Lung microvascular endothelial cell (primary cell): ENCODE measurements at regions not wholly inside any gene's neighbourhood (a gene's known extent, or its start where the extent isn't known, plus 50 kb on each side); places are given as distances from the start of the nearest gene placed in this dataset.
A peak's percentile ranks its signal among the peaks of the same experiment; 100 is the strongest.
"Not testable (repeated sequence)": the region's sequence is repeated elsewhere in the genome, so short reads cannot be mapped to it uniquely, and the experiment has no call there.

Source experiments
- DNase-seq, 2 donors: peaks; one replicate each; pipeline versions ENCODE4 v3.0.0 to v3.0.0-alpha.2; 2010; ENCODE audit warnings: low read depth in 2 of 2

GRCh38 chr14:83280719-83281118 lies 1747.1 kb upstream of the SEL1L start:
- DNase-seq: no peak

DNA sequence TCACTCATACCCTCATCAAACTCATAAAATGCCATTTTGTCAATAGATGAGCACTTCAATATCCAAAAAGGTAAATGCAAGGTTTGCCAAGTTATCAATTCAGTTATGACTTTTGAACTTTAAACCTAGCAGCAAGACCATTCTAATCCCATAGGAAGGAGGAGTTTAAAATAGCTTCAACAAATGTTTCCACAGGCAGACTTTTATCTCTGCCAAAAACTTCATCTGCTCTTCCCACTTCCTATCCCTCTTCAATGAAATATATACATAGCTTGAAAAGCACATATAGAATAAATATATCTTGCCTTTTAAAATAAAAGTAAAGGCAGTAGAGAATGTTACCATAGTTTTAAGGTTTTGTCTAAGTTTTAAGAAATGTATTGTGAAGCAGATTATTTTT lies 1749.1 kb upstream of the SEL1L start:
- no peak for DNase-seq

- DNase-seq: no peak
These were observed 1753.6 kb upstream of the SEL1L start for GRCh38 chr14:83287300-83287699.

- DNase-seq: no peak
These were observed 1755.7 kb upstream of the SEL1L start for GRCh38 chr14:83289390-83289789.

- no peak for DNase-seq
These were observed 1756.2 kb upstream of the SEL1L start for GRCh38 chr14:83289896-83290295.

DNA sequence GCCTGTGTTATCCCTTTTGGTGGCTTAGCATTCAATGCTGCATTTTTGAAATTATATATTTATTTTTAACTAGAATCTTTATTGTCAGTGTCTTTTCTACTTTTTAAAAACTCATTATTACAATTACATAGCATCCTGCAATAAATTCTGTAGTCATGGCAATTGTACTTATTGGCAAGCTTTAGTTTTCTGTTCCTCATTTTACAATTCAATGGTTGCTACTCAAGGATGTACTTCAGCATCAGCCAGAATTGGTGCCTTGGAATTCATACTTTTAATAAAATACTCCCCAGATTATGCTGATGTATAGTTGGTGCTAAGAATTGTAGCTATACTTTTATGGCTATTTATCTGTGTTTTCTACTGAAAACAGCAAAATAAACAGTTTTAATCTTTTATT lies 1756.8 kb upstream of the SEL1L start:
- DNase-seq: no peak

DNA sequence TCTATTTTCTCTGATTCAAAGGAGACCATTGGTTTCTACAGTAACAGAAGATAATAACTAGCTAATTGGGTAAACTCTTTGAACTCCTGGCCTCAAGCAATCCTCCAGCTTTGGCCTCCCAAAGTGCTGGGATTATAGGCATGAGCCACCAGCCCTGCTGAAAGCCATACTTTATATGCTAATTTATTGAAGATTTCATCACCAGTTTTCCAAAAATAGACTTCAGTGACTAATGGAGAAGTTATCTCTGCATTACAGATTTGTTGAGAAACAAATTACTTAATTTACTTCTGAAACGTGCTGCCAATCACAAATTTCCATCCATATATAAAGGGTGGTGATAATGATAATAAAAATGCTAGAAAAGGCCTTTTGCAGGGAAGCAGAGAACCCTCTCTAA lies 1758.1 kb upstream of the SEL1L start:
- DNase-seq: no peak

DNA sequence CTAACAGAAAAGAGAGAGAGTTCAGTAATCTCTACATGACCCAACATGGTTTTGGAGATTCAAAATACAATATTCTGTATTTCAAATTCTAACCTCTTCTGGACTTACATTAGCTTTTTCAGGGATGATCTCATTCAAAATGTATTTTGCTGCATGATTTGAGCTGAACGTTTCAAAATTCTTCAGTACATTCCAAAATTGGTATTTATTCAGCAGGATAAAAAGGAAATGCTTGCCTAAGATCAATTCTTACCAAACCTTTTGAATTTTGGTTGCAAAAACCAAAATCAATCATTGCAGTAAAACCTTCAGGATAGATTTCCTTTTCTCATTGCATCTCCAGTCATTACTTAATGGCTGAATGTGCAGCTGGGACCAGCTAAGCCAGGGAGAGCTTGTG lies 1761.3 kb upstream of the SEL1L start:
- no peak for DNase-seq

GRCh38 chr14:83297361-83297760 lies 1763.7 kb upstream of the SEL1L start:
- DNase-seq: no peak

- not testable (repeated sequence) for DNase-seq
These were observed 1764.4 kb upstream of the SEL1L start for GRCh38 chr14:83298016-83298415.

GRCh38 chr14:83300476-83301064 lies 1766.9 kb upstream of the SEL1L start:
- DNase-seq: peak; percentile 40 to 62

- DNase-seq: no peak
These were observed 1768.1 kb upstream of the SEL1L start for GRCh38 chr14:83301791-83302190.

DNA sequence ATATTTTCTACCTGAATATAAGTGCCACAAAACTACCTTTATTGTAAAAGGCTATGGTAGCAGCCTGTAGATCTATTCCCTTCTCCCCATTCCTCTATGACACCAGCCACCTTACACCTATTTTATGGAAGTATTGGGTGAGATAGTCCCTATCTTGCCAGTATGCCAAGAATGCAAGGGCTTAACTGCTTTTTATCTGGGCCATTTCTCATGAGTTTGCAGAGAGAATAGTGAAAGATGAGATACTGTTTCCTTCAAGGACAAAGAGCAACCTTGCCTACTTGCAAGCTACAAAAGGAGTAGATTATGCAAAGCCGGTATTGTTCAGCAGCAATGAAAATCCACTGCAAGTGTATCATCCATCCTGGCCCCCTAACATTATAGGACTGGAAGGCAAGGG lies 1775.6 kb upstream of the SEL1L start:
- DNase-seq: no peak

DNA sequence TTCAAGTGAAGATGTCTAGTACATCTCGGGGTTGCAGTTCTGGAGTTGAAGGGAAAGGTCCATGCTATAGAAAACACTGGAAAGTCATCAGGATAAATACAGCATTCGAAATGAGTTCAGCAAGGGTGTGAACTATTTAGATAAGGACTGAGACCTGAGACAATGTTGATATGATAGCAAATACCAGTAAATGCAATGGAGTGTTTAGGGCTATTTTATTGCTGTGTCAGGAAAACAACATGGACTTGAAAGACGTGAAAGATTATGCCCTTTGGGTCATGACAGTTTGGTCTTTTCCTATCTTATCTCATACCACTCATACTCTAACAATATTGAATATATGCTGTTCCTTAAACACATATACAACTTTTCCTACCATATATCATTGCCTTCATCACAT lies 1776.2 kb upstream of the SEL1L start:
- no peak for DNase-seq

DNA sequence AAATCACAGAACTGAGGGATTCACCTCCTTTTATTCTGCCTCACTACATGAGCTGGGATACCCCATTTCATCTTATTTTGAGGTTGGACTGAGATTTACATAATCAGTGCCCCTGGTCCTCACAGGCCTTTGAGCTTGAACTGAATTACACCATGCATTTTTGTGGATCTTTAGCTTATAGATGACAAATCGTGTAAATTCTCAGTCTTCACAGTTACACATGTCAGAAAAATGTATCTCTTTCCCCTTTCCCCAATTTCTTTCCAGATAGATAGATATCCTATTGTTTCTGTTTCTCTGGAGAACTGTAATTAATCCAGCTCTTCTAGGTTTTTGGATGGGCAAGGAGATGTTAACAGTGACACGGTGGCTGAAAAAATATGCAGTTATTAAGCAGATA lies 1778.9 kb upstream of the SEL1L start:
- DNase-seq: no peak

DNA sequence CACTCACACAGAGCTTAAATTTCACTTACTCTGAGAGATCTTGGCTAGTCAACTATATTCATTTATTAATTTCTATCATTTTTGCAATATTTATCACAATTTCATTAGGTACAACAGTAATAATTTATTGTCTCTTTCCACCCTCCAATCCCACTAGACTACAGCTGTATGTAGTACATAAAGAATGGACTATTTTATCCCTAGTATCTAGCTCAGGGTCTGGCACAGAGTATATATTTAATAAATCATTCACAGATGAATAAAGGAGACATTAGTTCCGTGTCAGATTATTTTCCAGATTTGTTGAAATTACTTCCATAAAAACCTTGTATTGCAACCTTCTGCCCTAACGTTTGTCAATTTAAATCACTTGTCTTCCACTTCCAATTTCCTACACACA lies 1781.1 kb upstream of the SEL1L start:
- no peak for DNase-seq

GRCh38 chr14:83316356-83316755 lies 1782.7 kb upstream of the SEL1L start:
- DNase-seq: no peak

GRCh38 chr14:83320837-83321236 lies 1787.2 kb upstream of the SEL1L start:
- DNase-seq: no peak

DNA sequence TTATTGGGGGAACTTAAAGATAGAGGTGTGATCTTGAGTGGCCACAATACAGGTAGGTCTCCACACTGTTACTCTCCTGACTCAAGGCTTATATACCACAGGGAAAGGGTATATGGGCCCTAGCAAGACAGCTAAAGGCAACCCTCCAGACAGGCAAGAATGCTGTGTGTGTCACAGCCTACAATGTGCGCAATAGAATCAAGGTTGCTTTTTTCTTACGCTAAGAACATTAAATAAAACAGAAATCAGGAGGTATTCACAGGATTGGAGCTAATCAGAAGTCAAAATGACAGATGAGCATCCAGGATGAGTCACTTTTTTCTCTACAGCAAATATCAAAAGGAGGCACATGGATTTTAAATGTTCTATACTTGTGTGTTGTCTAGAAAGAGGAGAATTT lies 1797.9 kb upstream of the SEL1L start:
- no peak for DNase-seq

DNA sequence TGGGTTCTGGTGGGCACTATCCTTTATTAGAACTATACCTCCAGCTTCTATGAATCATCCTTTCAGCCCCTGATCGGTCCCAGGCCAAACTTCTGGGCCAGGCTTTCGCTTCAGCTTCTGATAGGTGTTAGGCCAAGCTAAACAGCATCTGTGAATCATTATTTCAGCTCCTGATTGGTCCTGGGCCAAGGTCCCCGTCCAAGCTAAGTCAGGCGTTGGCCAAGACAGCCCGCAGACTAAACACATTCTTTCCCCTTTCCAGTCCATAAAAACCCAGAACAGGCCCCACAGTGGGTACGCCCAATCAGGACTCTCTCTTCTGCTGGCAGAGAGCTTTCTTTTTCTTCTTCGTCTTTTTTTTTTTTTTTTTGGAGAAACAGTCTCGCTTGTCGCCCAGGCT lies 1808.9 kb upstream of the SEL1L start:
- no peak for DNase-seq

DNA sequence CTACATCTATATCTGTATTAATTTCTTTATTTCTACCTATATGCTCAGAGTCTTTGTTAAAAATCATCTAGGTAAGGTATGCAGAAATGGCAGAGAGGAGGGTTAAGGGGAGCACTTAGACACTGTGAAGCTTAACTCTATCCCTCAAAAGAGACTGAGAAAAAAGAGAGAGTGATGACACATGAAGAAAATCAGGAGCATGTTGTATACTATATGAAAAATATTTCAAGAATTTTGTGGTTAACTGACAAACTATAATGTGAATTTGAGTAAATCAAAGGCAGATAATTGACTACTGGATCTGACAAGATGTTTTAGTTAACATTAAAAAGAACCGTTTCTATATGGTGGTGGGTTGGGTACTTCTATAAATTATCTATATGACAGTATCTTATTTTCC lies 1814.2 kb upstream of the SEL1L start:
- no peak for DNase-seq

DNA sequence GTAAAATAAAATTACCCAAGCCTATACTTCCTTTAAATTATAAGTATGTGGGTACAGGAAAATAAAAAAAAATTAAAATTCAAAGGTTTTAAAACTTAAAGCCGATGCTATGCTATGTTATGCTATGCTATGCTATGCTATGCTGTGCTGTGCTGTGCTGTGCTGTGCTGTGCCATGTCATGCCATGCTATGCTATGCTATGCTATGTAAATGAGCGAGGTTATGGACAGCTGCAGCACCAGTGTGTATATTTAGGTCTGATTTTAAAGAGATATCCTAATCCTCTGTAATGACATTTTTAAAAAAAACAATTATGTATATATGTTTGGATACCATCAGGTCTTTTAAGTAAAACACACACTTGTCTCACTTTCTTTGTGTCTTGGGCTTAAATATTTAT lies 1822.0 kb upstream of the SEL1L start:
- DNase-seq: no peak

DNA sequence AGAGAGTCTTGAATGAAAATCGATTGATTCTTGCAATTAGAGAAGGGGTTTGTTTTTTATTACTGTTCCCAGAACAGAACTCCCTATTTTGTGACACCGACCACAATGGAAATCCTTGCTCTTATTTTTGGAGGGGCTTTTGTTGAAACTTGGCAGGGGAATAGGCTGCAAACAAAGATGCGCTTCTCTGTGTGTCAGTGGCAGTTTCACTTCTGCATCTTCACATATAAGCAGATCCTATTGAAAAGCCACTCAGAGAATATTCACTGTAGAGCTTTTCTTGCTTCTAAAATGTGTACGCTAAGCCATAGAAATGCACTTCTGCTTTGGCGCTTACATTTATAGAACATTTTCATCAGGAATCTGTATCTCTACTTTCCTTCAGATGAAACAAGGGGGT lies 1822.4 kb upstream of the SEL1L start:
- DNase-seq: no peak

GRCh38 chr14:83372271-83372670 lies 1838.6 kb upstream of the SEL1L start:
- no peak for DNase-seq
